ENCODE measurements at regions not wholly inside any gene's neighbourhood (a gene's known extent, or its start where the extent isn't known, plus 50 kb on each side); places are given as distances from the start of the nearest gene placed in this dataset.
"Not testable (repeated sequence)": the region's sequence is repeated elsewhere in the genome, so short reads cannot be mapped to it uniquely, and the experiment has no call there.

GRCh38 chr2:22957446-22957845 lies 427.5 kb upstream of the KLHL29 start:
- DNase-seq: no peak

DNA sequence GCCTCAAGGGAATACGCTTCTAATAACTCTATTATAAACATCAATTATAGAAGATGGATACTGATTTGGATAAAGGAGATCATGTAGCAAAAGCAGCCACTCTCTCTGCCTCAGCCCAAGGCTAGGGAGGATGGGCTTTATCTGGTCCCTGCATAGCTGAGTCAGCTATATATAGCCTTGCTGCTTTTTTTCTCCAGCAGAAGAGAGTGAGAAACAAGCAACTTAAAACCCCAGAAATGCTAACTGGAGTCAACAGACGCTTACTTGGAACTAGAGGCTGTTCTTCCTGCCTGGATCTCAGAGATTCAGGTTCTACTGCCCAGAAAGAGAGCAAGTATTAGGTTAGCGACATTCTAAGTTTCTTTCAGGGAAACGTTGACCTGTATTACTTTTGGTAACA lies 426.7 kb upstream of the KLHL29 start:
- DNase-seq: no peak

DNA sequence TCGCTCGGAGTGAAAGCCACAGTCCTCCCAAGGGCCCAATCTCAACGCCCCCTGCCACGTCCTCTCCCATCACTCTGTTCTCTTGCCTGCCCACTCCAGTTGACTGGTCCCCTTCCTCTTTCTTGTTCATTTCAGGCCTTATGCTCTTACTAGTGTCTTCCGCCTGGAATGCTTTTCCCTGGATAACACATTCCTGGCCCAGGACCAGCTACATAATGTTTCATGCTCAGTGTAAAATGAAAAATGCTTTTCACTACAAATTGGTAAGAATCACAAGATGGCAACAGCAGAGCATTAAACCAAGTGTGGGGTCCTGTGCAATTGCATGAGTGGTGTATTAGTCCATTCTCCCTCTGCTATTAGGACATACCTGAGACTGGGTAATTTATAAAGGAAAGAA lies 417.2 kb upstream of the KLHL29 start:
- no peak for DNase-seq

- no peak for DNase-seq
These were observed 414.5 kb upstream of the KLHL29 start for GRCh38 chr2:22970284-22970975.

DNA sequence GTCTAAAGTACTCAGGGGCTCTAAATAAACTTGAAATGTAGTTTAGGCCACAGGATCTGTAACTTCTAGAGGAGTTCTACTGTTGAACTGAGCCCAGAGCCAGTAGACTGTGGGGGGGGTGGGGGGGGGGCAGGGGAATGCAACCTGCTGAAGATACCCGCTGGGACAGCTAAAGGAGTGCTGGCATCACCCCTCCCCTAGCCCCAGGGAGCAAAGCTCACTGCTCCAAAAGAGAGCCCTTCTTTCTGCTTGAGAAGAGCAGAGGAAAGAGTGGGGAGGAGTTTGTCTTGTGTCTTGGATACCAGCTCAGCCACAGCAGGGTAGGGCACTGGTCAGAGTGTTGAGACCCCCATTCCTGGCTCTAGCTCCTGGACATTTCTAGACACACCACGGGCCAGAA lies 414.0 kb upstream of the KLHL29 start:
- DNase-seq: no peak

- DNase-seq: no peak
These were observed 403.2 kb upstream of the KLHL29 start for GRCh38 chr2:22981785-22982184.

- not testable (repeated sequence) for DNase-seq
These were observed 400.8 kb upstream of the KLHL29 start for GRCh38 chr2:22984152-22984551.

- no peak for DNase-seq
These were observed 394.7 kb upstream of the KLHL29 start for GRCh38 chr2:22990246-22990645.

DNA sequence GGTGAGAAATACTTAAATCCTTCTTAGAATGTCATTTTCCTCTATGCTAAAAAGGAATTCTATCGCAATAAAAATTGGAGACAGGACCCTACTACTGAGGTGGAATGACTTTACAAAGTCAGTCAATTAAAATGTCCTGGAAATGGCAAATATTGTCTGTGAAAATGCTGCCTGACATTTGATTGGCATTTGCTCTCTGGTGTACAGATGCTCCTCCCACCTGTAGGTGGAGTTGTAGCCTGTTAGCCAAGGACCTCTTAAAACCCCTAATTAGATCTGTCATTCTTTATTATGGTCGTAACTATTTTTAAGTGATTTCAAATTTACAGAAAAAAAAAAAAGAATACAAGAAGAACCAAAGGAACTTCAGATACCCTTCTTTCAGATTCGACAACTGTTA lies 393.1 kb upstream of the KLHL29 start:
- no peak for DNase-seq

DNA sequence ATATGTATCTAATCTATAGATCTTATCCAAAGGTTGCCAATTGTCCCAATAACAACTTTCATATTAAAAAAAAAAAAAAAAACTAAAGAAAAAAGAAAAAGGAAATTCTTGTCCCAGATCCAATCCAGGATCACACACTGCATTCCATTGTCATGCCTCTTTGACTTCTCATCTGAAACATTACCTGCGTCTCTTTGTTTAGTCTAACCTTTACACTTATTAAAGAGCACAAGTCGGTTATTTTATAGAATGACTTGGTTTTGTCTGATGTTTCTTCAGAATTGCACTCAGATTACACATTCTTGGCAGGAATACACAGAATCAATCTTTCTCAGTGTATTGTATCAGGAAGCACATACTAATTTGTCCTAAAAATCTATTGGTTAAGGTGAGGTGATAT lies 392.5 kb upstream of the KLHL29 start:
- DNase-seq: no peak

- DNase-seq: no peak
These were observed 391.7 kb upstream of the KLHL29 start for GRCh38 chr2:22993250-22993649.

- DNase-seq: no peak
These were observed 389.4 kb upstream of the KLHL29 start for GRCh38 chr2:22995576-22995975.

- DNase-seq: no peak
These were observed 388.1 kb upstream of the KLHL29 start for GRCh38 chr2:22996911-22997310.

GRCh38 chr2:22998359-22998758 lies 386.6 kb upstream of the KLHL29 start:
- DNase-seq: no peak

GRCh38 chr2:22999951-23000350 lies 385.0 kb upstream of the KLHL29 start:
- DNase-seq: no peak

DNA sequence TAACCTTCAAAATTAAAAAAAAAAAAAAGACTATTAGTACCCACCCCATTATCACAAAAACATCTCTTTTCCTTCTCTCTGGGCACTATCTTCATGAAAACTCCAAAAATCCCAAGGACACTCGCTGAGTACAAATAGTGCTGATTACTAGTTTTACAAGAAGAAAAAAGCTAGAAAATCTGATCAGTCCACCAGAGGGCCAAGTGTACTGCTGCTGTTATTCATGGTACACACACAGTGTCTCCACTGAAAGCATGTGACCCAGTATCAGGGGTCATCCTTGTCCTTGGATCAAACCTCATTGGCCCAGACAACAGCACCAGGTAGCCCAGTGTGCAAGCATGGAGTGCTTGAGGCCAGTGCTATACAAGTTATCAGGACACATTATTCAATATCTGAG lies 382.7 kb upstream of the KLHL29 start:
- DNase-seq: no peak

DNA sequence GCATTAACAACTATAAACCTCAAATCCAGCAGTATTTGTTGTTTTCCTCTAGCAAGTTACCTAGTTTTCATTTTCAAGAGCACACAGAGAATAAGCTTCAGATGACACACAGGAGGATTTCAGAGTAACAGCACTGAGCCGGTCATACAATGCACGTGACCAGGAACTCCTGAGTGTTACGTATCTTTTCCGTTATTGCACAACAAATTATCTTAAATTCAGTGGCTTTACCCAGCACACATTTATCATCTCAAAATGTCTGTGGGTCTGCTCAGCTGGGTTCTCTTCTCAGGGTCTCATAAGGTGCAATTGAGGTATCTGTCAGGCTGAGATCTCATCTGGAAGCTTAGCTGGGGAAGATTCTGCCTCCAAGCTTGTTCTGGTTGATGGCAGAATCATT lies 379.5 kb upstream of the KLHL29 start:
- no peak for DNase-seq

- no peak for DNase-seq
These were observed 377.2 kb upstream of the KLHL29 start for GRCh38 chr2:23007631-23008235.

DNA sequence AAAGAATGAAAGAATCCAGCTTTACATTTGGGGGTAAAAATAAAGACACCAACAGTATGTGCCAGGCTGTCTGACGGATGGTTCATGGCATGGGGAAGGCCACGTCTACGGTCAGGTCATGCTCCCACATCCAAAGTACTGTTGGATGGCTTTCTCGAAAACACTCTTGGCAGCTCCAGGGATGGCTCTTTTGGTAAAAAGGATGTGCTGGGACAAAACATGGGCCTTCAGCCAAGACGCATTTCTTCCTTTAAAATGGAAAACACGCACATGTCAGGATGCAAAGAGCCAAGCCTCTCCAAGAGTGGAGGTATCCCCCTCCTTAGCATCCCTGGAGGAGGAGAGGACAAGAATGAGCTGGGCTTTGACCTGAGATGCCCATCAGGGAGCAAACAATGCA lies 376.5 kb upstream of the KLHL29 start:
- no peak for DNase-seq

DNA sequence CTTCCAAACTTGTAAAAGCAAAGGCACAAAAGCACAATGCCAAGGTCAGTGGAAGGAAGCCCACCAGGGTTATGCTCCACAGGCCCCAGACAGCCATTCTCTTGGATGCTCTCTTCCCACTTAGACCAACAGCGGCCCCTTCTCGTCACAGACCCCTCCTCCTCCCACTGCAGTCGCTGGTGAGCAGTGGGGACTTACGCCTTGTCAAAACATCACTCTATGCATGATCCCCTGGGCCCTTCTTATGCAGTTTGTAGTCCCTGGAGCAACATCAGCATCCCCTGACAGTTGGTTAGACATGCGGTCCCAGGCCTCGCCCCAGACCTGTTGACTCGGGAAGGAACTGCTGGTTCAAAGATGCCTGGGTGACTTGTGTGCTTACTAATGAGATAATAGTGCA lies 376.0 kb upstream of the KLHL29 start:
- DNase-seq: no peak

GRCh38 chr2:23009545-23010149 lies 375.3 kb upstream of the KLHL29 start:
- no peak for DNase-seq

GRCh38 chr2:23012499-23012898 lies 372.5 kb upstream of the KLHL29 start:
- no peak for DNase-seq

GRCh38 chr2:23015651-23016200 lies 369.3 kb upstream of the KLHL29 start:
- no peak for DNase-seq

GRCh38 chr2:23019476-23019875 lies 365.5 kb upstream of the KLHL29 start:
- no peak for DNase-seq

Measured in activated CD4-positive, alpha-beta T cell treated with anti-CD3 and anti-CD28 coated beads for 48 hours (primary cell).